ENCODE measurements at regions not wholly inside any gene's neighbourhood (a gene's known extent, or its start where the extent isn't known, plus 50 kb on each side); places are given as distances from the start of the nearest gene placed in this dataset.
"Not testable (repeated sequence)": the region's sequence is repeated elsewhere in the genome, so short reads cannot be mapped to it uniquely, and the experiment has no call there.

GRCh38 chr4:17241835-17242234, 270.1 kb downstream of the QDPR start:
- DNase-seq (ENCODE audit: low read depth), result no peak

- no peak for DNase-seq (ENCODE audit: low read depth)
These were observed 273.3 kb downstream of the QDPR start for GRCh38 chr4:17238633-17239032.

GRCh38 chr4:17236686-17237085, 275.2 kb downstream of the QDPR start:
- DNase-seq (ENCODE audit: low read depth), result no peak

- DNase-seq (ENCODE audit: low read depth), result no peak
These were observed 277.2 kb downstream of the QDPR start for GRCh38 chr4:17234678-17235077.

GRCh38 chr4:17232566-17233253, 279.2 kb downstream of the QDPR start:
- DNase-seq (ENCODE audit: low read depth), result no peak

GRCh38 chr4:17231880-17232475, 279.9 kb downstream of the QDPR start:
- not testable (repeated sequence) for DNase-seq (ENCODE audit: low read depth)

GRCh38 chr4:17230727-17231126, 281.2 kb downstream of the QDPR start:
- DNase-seq (ENCODE audit: low read depth), result no peak

GRCh38 chr4:17220816-17221215, 291.1 kb downstream of the QDPR start:
- DNase-seq (ENCODE audit: low read depth), result no peak

GRCh38 chr4:17218786-17219185, 293.1 kb downstream of the QDPR start:
- DNase-seq (ENCODE audit: low read depth), result no peak

GRCh38 chr4:17206829-17207801, 304.8 kb downstream of the QDPR start:
- DNase-seq (ENCODE audit: low read depth), result no peak

GRCh38 chr4:17204908-17205307, 306.5 kb upstream of the LDB2 start:
- no peak for DNase-seq (ENCODE audit: low read depth)

- no peak for DNase-seq (ENCODE audit: low read depth)
These were observed 305.4 kb upstream of the LDB2 start for GRCh38 chr4:17203797-17204196.

- no peak for DNase-seq (ENCODE audit: low read depth)
These were observed 298.6 kb upstream of the LDB2 start for GRCh38 chr4:17197070-17197469.

- no peak for DNase-seq (ENCODE audit: low read depth)
These were observed 297.2 kb upstream of the LDB2 start for GRCh38 chr4:17195461-17196275.

- no peak for DNase-seq (ENCODE audit: low read depth)
These were observed 296.1 kb upstream of the LDB2 start for GRCh38 chr4:17194586-17194985.

- DNase-seq (ENCODE audit: low read depth), result no peak
These were observed 291.3 kb upstream of the LDB2 start for GRCh38 chr4:17189759-17190158.

GRCh38 chr4:17189401-17189720, 290.9 kb upstream of the LDB2 start:
- DNase-seq (ENCODE audit: low read depth), result no peak

- no peak for DNase-seq (ENCODE audit: low read depth)
These were observed 290.3 kb upstream of the LDB2 start for GRCh38 chr4:17188547-17189400.

GRCh38 chr4:17188125-17188524, 289.7 kb upstream of the LDB2 start:
- DNase-seq (ENCODE audit: low read depth), result no peak

GRCh38 chr4:17187003-17187402, 288.6 kb upstream of the LDB2 start:
- no peak for DNase-seq (ENCODE audit: low read depth)

GRCh38 chr4:17182888-17183287, 284.4 kb upstream of the LDB2 start:
- no peak for DNase-seq (ENCODE audit: low read depth)

All from stimulated activated CD8-positive, alpha-beta memory T cell treated with anti-CD3 and anti-CD28 coated beads, Interleukin-12 subunit alpha, Interleukin-12 subunit beta, amount 100 ng/mL, for 1 hour (primary cell).